GM12875 (cell line): ENCODE measurements at regions not wholly inside any gene's neighbourhood (a gene's known extent, or its start where the extent isn't known, plus 50 kb on each side); places are given as distances from the start of the nearest gene placed in this dataset.

Experiments used
- H3K4me3 ChIP-seq: one replicate; pipeline ENCODE4 v1.5.1; 2011; ENCODE audit warnings: low read depth, low read length, control low read depth
- CTCF ChIP-seq: IDR thresholded peaks from 2 replicates; pipeline ENCODE4 v1.5.1; 2011; ENCODE audit warnings: low read depth, mild to moderate bottlenecking, control low read depth, inconsistent platforms, low read length, moderate library complexity, borderline replicate concordance; ENCODE audit not compliant: insufficient read depth

- no peak overlapping the region for H3K4me3 ChIP-seq
- no peak for TF ChIP-seq CTCF
Observed at GRCh38 chr4:123553279-123553678, 156.7 kb downstream of the SPRY1 start.

DNA sequence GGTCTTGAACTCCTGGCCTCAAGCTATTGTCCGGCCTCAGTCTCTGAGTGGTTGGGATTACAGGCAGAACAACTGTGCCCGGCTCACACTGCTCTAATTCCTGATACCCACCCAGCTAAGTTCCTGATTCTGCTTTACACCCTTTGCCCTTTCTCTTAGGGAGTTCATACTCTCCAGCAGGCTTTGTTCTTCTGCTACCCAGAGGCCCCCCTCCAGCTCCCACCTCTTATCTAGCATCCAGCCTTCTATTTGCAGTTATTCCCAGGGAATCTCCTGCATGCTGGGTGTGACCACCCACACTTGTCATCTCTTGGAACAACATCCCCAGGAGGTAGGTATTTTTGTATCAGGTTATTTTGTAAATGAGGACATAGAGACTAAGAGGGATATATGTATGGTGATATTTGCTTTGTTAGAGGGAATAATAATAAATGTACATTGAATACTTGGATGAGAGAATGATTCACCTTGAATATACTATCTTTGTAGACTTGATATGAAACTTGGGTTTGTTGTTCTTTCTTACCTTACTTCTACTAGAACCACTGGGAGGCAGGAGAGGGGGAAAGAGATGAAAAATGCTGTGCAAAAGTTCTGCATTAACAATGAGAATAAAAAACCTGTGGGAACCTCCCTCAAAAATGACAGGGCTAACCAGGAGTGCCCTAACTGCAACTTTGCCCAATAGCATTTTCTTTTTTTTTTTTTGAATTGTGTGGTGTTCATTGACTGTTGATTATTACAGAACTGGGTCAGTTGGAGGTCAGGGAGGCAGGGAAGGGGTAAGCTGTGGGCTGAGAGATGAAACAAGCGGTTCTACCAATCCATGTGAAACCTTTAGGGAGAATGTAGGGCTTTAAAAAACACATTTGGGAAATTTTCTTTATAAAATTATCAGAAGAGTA is 157.4 kb downstream of the SPRY1 start:
- TF ChIP-seq CTCF, result no peak
- no peak overlapping the region for H3K4me3 ChIP-seq

GRCh38 chr4:123554801-123555232 is 158.2 kb downstream of the SPRY1 start:
- no peak overlapping the region for H3K4me3 ChIP-seq
- TF ChIP-seq CTCF, result no peak

GRCh38 chr4:123555233-123555806 is 158.7 kb downstream of the SPRY1 start:
- no peak for TF ChIP-seq CTCF
- H3K4me3 ChIP-seq, result no peak overlapping the region

- no peak overlapping the region for H3K4me3 ChIP-seq
- TF ChIP-seq CTCF, result no peak
Observed at GRCh38 chr4:123555807-123556273, 159.2 kb downstream of the SPRY1 start.

- no peak for TF ChIP-seq CTCF
- H3K4me3 ChIP-seq, result no peak overlapping the region
Observed at GRCh38 chr4:123556526-123556925, 159.9 kb downstream of the SPRY1 start.

DNA sequence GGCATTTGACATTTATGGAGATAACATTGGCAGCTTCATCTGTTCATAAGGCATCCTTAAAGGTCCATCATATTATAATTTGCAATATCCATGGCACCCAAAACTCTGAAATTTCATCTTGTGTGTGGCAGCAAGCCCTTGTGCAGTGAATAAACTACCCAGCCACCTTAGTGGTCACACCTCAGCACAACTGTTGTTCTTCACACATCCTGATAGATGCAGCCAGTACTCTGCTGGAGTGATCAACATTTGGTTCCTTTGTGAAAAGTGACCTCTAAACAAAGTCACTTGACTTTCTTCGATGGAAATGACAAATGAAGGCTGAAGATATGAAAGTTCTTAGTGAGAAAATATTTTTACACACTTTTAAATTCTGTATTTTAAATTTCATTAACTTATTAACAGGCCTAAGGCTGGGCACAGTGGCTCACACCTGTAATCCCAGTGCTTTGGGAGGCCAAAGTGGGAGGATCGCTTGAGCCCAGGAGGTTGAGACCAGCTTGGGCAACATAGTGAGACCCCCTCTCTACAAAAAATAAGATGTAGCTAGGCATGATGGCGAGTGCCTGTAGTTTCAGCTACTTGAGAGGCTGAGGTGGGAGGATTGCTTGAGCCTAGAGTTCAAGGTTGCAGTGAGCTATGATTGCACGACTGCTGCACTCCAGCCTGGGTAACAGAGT is 161.4 kb downstream of the SPRY1 start:
- H3K4me3 ChIP-seq, result no peak overlapping the region
- no peak for TF ChIP-seq CTCF
